Cortex of kidney (tissue), 1 donor: ENCODE measurements at regions not wholly inside any gene's neighbourhood (a gene's known extent, or its start where the extent isn't known, plus 50 kb on each side); places are given as distances from the start of the nearest gene placed in this dataset.
"Not testable (repeated sequence)": the region's sequence is repeated elsewhere in the genome, so short reads cannot be mapped to it uniquely, and the experiment has no call there.

ENCODE experiments used
- DNase-seq: peaks from one replicate; lab custom pipeline; 2025; lab: John Stamatoyannopoulos, UW

- not testable (repeated sequence) for DNase-seq
Observed at GRCh38 chr1:234796438-234796792, 186.4 kb upstream of the IRF2BP2 start.

GRCh38 chr1:234795711-234796437, 185.9 kb upstream of the IRF2BP2 start:
- DNase-seq = not testable (repeated sequence)

- not testable (repeated sequence) for DNase-seq
Observed at GRCh38 chr1:234795007-234795406, 185.0 kb upstream of the IRF2BP2 start.

- not testable (repeated sequence) for DNase-seq
Observed at GRCh38 chr1:234794452-234794851, 184.5 kb upstream of the IRF2BP2 start.

GRCh38 chr1:234793924-234794323, 183.9 kb upstream of the IRF2BP2 start:
- DNase-seq = not testable (repeated sequence)

- DNase-seq = not testable (repeated sequence)
Observed at GRCh38 chr1:234792221-234792864, 182.4 kb upstream of the IRF2BP2 start.

- DNase-seq = not testable (repeated sequence)
Observed at GRCh38 chr1:234791615-234792014, 181.6 kb upstream of the IRF2BP2 start.

GRCh38 chr1:234790333-234790732, 180.4 kb upstream of the IRF2BP2 start:
- DNase-seq = not testable (repeated sequence)

GRCh38 chr1:234787011-234787584, 177.1 kb upstream of the IRF2BP2 start:
- not testable (repeated sequence) for DNase-seq

- DNase-seq = not testable (repeated sequence)
Observed at GRCh38 chr1:234785922-234786321, 175.9 kb upstream of the IRF2BP2 start.

- not testable (repeated sequence) for DNase-seq
Observed at GRCh38 chr1:234785471-234785919, 175.5 kb upstream of the IRF2BP2 start.

- not testable (repeated sequence) for DNase-seq
Observed at GRCh38 chr1:234784108-234784507, 174.1 kb upstream of the IRF2BP2 start.

GRCh38 chr1:234782791-234783190, 172.8 kb upstream of the IRF2BP2 start:
- DNase-seq = no peak

- DNase-seq = no peak
Observed at GRCh38 chr1:234782105-234782751, 172.2 kb upstream of the IRF2BP2 start.

- no peak for DNase-seq
Observed at GRCh38 chr1:234781241-234782065, 171.5 kb upstream of the IRF2BP2 start.

- no peak for DNase-seq
Observed at GRCh38 chr1:234780531-234781162, 170.7 kb upstream of the IRF2BP2 start.

- DNase-seq = no peak
Observed at GRCh38 chr1:234780112-234780511, 170.1 kb upstream of the IRF2BP2 start.

GRCh38 chr1:234779600-234779999, 169.6 kb upstream of the IRF2BP2 start:
- not testable (repeated sequence) for DNase-seq

GRCh38 chr1:234779160-234779538, 169.2 kb upstream of the IRF2BP2 start:
- DNase-seq = no peak

GRCh38 chr1:234778221-234779159, 168.5 kb upstream of the IRF2BP2 start:
- no peak for DNase-seq
